Naive B cell (primary cell): ENCODE measurements at regions not wholly inside any gene's neighbourhood (a gene's known extent, or its start where the extent isn't known, plus 50 kb on each side); places are given as distances from the start of the nearest gene placed in this dataset.
"Not testable (repeated sequence)": the region's sequence is repeated elsewhere in the genome, so short reads cannot be mapped to it uniquely, and the experiment has no call there.

ENCODE experiments used
- ATAC-seq, 2 donors: fragments of 150-1000 bp; cut with Tn5 transposase; 2 replicates each; pipeline ENCODE4 v1.10.0; 2021; ENCODE audit warnings: low read depth in 2 of 2, mild to moderate bottlenecking in 2 of 2, moderate library complexity in 2 of 2
- DNase-seq: peaks from one replicate; pipeline ENCODE4 v3.0.0; 2022
- H3K27ac Mint-ChIP-seq, 6 donors: one replicate each; pipeline ENCODE4 v1.8.0; 2020 to 2022; ENCODE audit warnings: mild to moderate bottlenecking in 6 of 6, mixed read lengths in 6 of 6, moderate library complexity in 5 of 6, inconsistent platforms in 2 of 6
- H3K27me3 Mint-ChIP-seq, 3 donors: one replicate each; pipeline ENCODE4 v1.8.0; 2021 to 2022; ENCODE audit warnings: mixed read lengths in 3 of 3, mild to moderate bottlenecking in 1 of 3
- H3K36me3 Mint-ChIP-seq, 2 donors: one replicate each; pipeline ENCODE4 v1.8.0; 2020 to 2022; ENCODE audit warnings: mixed read lengths in 2 of 2, inconsistent platforms in 1 of 2, mild to moderate bottlenecking in 1 of 2
- H3K4me1 Mint-ChIP-seq, 3 donors: one replicate each; pipeline ENCODE4 v1.8.0; 2020 to 2022; ENCODE audit warnings: mixed read lengths in 3 of 3, inconsistent platforms in 1 of 3, mild to moderate bottlenecking in 1 of 3, moderate library complexity in 1 of 3
- H3K4me3 Mint-ChIP-seq, 8 donors: one replicate each; pipeline ENCODE4 v1.8.0; 2020 to 2022; ENCODE audit warnings: mild to moderate bottlenecking in 8 of 8, mixed read lengths in 8 of 8, moderate library complexity in 8 of 8, inconsistent platforms in 2 of 8
- H3K9me3 Mint-ChIP-seq, 7 donors: one replicate each; pipeline ENCODE4 v1.8.0; 2020 to 2022; ENCODE audit warnings: mixed read lengths in 7 of 7, mild to moderate bottlenecking in 5 of 7, inconsistent platforms in 2 of 7, moderate library complexity in 1 of 7

GRCh38 chr3:35413483-35413882 lies 225.8 kb upstream of the ARPP21 start:
- Mint-ChIP-seq H3K27me3 (peaks cover 0 to 5% (median 0%) of the 10 kb centered on the region in 3 donors), H3K27ac (no peak overlapping the region), H3K9me3 (peaks cover 0 to 2% (median 0%) of the 10 kb centered on the region in 7 donors), H3K4me3 (no peak overlapping the region), H3K4me1 (no peaks in the 10 kb centered on the region), H3K36me3 (no peaks in the 10 kb centered on the region)
- DNase-seq (no peak), ATAC-seq (no peak)

GRCh38 chr3:35417080-35417479 lies 222.2 kb upstream of the ARPP21 start:
- ATAC-seq: no peak

GRCh38 chr3:35422101-35422500 lies 217.2 kb upstream of the ARPP21 start:
- H3K27ac Mint-ChIP-seq: no peak overlapping the region
- no peaks in the 10 kb centered on the region for H3K9me3 Mint-ChIP-seq
- no peak overlapping the region for H3K4me3 Mint-ChIP-seq
- no peak for DNase-seq
- ATAC-seq: no peak
- peaks cover 0 to 7% (median 5%) of the 10 kb centered on the region in 3 donors for H3K27me3 Mint-ChIP-seq
- no peaks in the 10 kb centered on the region for H3K36me3 Mint-ChIP-seq
- H3K4me1 Mint-ChIP-seq: no peaks in the 10 kb centered on the region

More at GRCh38 chr3:35417080-35417479, 222.2 kb upstream of the ARPP21 start:
- Mint-ChIP-seq H3K4me3 (no peak overlapping the region), H3K36me3 (no peaks in the 10 kb centered on the region), H3K27me3 (no peaks in the 10 kb centered on the region), H3K9me3 (peaks cover 0 to 2% (median 0%) of the 10 kb centered on the region in 7 donors), H3K27ac (no peak overlapping the region), H3K4me1 (no peaks in the 10 kb centered on the region)
- no peak for DNase-seq

GRCh38 chr3:35422836-35423601 lies 216.3 kb upstream of the ARPP21 start:
- no peak overlapping the region for H3K4me3 Mint-ChIP-seq
- H3K27ac Mint-ChIP-seq: peak overlapping the region in 3 of 6 donors; percentile 4 to 64 (median 62)

GRCh38 chr3:35426366-35426958 lies 212.9 kb upstream of the ARPP21 start:
- H3K9me3 Mint-ChIP-seq: no peaks in the 10 kb centered on the region
- H3K36me3 Mint-ChIP-seq: no peaks in the 10 kb centered on the region
- no peak overlapping the region for H3K27ac Mint-ChIP-seq
- no peaks in the 10 kb centered on the region for H3K4me1 Mint-ChIP-seq
- ATAC-seq: no peak
- no peak for DNase-seq
- H3K4me3 Mint-ChIP-seq: no peak overlapping the region
- H3K27me3 Mint-ChIP-seq: peaks cover 0 to 7% (median 5%) of the 10 kb centered on the region in 3 donors

More at GRCh38 chr3:35422836-35423601, 216.3 kb upstream of the ARPP21 start:
- no peaks in the 10 kb centered on the region for H3K4me1 Mint-ChIP-seq
- H3K9me3 Mint-ChIP-seq: no peaks in the 10 kb centered on the region
- ATAC-seq (no peak), DNase-seq (no peak)
- H3K27me3 Mint-ChIP-seq: peaks cover 0 to 7% (median 5%) of the 10 kb centered on the region in 3 donors
- no peaks in the 10 kb centered on the region for H3K36me3 Mint-ChIP-seq

- Mint-ChIP-seq H3K9me3 (no peaks in the 10 kb centered on the region), H3K27ac (no peak overlapping the region), H3K36me3 (no peaks in the 10 kb centered on the region), H3K4me3 (no peak overlapping the region), H3K4me1 (no peaks in the 10 kb centered on the region), H3K27me3 (no peaks in the 10 kb centered on the region)
- ATAC-seq: no peak
- DNase-seq: no peak
Observed at GRCh38 chr3:35437381-35437780, 201.9 kb upstream of the ARPP21 start.

GRCh38 chr3:35438101-35438500 lies 201.2 kb upstream of the ARPP21 start:
- no peak for ATAC-seq
- Mint-ChIP-seq H3K27me3 (no peaks in the 10 kb centered on the region), H3K27ac (no peak overlapping the region), H3K36me3 (no peaks in the 10 kb centered on the region), H3K4me1 (no peaks in the 10 kb centered on the region), H3K9me3 (no peaks in the 10 kb centered on the region), H3K4me3 (no peak overlapping the region)
- DNase-seq: no peak

GRCh38 chr3:35439663-35440062 lies 199.7 kb upstream of the ARPP21 start:
- no peak for DNase-seq
- Mint-ChIP-seq H3K36me3 (no peaks in the 10 kb centered on the region), H3K4me1 (no peaks in the 10 kb centered on the region), H3K4me3 (no peak overlapping the region), H3K9me3 (no peaks in the 10 kb centered on the region), H3K27ac (no peak overlapping the region), H3K27me3 (peaks cover 0 to 5% (median 0%) of the 10 kb centered on the region in 3 donors)
- no peak for ATAC-seq

- H3K27ac Mint-ChIP-seq: no peak overlapping the region
- H3K27me3 Mint-ChIP-seq: peaks cover 0 to 8% (median 0%) of the 10 kb centered on the region in 3 donors
- ATAC-seq (no peak), DNase-seq (no peak)
- H3K36me3 Mint-ChIP-seq: no peaks in the 10 kb centered on the region
- H3K9me3 Mint-ChIP-seq: no peaks in the 10 kb centered on the region
- H3K4me1 Mint-ChIP-seq: no peaks in the 10 kb centered on the region
- H3K4me3 Mint-ChIP-seq: no peak overlapping the region
Observed at GRCh38 chr3:35440826-35441225, 198.5 kb upstream of the ARPP21 start.

GRCh38 chr3:35446896-35447295 lies 192.4 kb upstream of the ARPP21 start:
- Mint-ChIP-seq H3K4me1 (no peaks in the 10 kb centered on the region), H3K36me3 (no peaks in the 10 kb centered on the region), H3K27ac (no peak overlapping the region), H3K9me3 (no peaks in the 10 kb centered on the region), H3K27me3 (peaks cover 0 to 16% (median 0%) of the 10 kb centered on the region in 3 donors), H3K4me3 (no peak overlapping the region)
- no peak for ATAC-seq
- DNase-seq: no peak

- Mint-ChIP-seq H3K9me3 (no peaks in the 10 kb centered on the region), H3K4me1 (no peaks in the 10 kb centered on the region), H3K27me3 (peaks cover 0 to 16% (median 0%) of the 10 kb centered on the region in 3 donors), H3K27ac (no peak overlapping the region), H3K4me3 (no peak overlapping the region), H3K36me3 (no peaks in the 10 kb centered on the region)
- ATAC-seq (no peak), DNase-seq (no peak)
Observed at GRCh38 chr3:35448121-35448520, 191.2 kb upstream of the ARPP21 start.

- Mint-ChIP-seq H3K4me3 (no peak overlapping the region), H3K27ac (no peak overlapping the region), H3K9me3 (peaks cover 0 to 1% (median 0%) of the 10 kb centered on the region in 7 donors), H3K4me1 (no peaks in the 10 kb centered on the region), H3K27me3 (peaks cover 0 to 16% (median 0%) of the 10 kb centered on the region in 3 donors), H3K36me3 (no peaks in the 10 kb centered on the region)
- DNase-seq: no peak
- ATAC-seq: no peak
Observed at GRCh38 chr3:35448681-35449080, 190.6 kb upstream of the ARPP21 start.

- ATAC-seq, H3K27me3 Mint-ChIP-seq, H3K27ac Mint-ChIP-seq, H3K4me3 Mint-ChIP-seq, H3K4me1 Mint-ChIP-seq, H3K36me3 Mint-ChIP-seq, H3K9me3 Mint-ChIP-seq, DNase-seq: not testable (repeated sequence)
Observed at GRCh38 chr3:35454819-35455218, 184.5 kb upstream of the ARPP21 start.

- H3K27ac Mint-ChIP-seq: no peak overlapping the region
- H3K4me3 Mint-ChIP-seq: no peak overlapping the region
- no peaks in the 10 kb centered on the region for H3K4me1 Mint-ChIP-seq
- H3K9me3 Mint-ChIP-seq: peaks cover 0 to 31% (median 12%) of the 10 kb centered on the region in 7 donors
- H3K36me3 Mint-ChIP-seq: no peaks in the 10 kb centered on the region
- peaks cover 0 to 5% (median 0%) of the 10 kb centered on the region in 3 donors for H3K27me3 Mint-ChIP-seq
- no peak for DNase-seq
- ATAC-seq: no peak
Observed at GRCh38 chr3:35473956-35474355, 165.4 kb upstream of the ARPP21 start.
